Activated CD4-positive, alpha-beta T cell treated with anti-CD3 and anti-CD28 coated beads for 4 hours (primary cell): ENCODE measurements at regions not wholly inside any gene's neighbourhood (a gene's known extent, or its start where the extent isn't known, plus 50 kb on each side); places are given as distances from the start of the nearest gene placed in this dataset.

Experiments
- DNase-seq, 2 donors: peaks; one replicate each; pipeline ENCODE4 v3.0.0-alpha.2; 2020

DNA sequence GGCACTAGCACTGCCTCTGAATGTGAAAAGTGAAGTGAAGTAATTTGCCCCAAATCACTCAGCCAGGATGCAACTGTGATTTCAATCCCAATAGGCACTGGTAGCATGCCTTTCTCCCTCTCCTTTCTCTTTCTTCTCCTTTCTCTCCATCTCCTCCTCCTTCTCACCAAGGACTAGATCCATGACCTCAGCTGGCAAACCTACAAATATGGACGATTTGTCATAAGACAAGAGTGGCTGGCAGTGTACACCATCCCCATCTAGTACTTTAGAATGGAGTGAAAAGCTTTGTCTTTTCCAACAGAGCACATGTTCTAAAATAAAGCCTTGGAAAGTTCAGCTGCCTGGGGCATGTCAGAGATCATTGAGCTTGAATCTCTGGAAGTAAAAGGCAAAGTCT lies 574.7 kb upstream of the CLINT1 start:
- no peak for DNase-seq

DNA sequence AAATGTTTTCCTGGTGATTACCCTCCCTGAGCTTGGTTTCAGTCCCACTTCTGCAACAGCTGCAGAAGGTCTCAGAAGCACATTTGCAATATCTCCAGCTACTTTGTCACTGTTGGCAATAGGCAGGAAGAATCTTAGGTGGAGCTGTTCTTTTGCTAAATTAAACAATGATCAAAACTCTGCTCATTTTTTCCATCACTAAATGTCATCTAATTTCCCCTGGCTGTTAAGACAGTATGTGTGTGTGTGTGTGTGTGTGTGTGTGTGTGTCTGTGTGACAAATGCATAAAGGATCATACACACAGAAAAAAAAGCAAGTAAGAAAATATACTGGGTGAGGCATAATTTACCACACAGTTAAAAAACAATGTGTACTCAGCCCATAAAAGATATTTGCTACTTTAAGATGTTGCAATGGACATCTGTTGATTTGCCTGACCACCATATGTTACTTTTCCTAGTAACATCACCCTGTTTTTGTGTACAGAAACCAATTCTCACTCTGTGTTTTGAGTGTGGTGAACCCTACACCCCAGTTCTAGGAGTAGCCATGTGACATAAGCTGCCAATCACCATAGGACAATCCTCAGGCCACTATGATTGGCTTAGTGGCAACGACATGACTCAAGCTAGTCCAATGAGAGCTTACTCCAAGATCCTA lies 572.6 kb upstream of the CLINT1 start:
- DNase-seq: no peak

GRCh38 chr5:158430798-158431167 lies 571.8 kb upstream of the CLINT1 start:
- DNase-seq: no peak

GRCh38 chr5:158430166-158430797 lies 571.3 kb upstream of the CLINT1 start:
- no peak for DNase-seq

GRCh38 chr5:158429564-158429963 lies 570.6 kb upstream of the CLINT1 start:
- DNase-seq: no peak

- no peak for DNase-seq
Measured at GRCh38 chr5:158423623-158424200, 564.8 kb upstream of the CLINT1 start.

GRCh38 chr5:158422653-158423515 lies 563.9 kb upstream of the CLINT1 start:
- no peak for DNase-seq

- DNase-seq: no peak
Measured at GRCh38 chr5:158421319-158421718, 562.4 kb upstream of the CLINT1 start.

- DNase-seq: no peak
Measured at GRCh38 chr5:158419186-158419585, 560.2 kb upstream of the CLINT1 start.

DNA sequence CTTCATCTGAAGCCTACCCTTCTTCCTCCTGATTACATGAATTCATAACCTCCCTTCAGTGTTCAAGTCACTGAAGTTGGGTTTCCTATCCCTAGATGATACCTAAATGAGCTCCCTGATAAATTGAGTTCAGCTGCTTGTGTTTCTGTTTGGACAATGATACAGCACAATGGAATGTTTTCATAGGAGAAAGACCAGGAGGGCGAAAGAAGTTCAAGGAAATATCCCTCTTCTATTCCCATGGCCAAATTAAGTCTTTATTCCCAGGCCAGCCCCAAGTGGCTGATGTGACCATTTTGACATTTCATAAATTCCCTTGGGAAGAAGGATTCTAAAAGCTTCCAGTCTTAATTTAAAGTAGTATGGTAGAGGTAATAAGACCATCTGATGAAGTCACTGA lies 555.8 kb upstream of the CLINT1 start:
- DNase-seq: no peak

DNA sequence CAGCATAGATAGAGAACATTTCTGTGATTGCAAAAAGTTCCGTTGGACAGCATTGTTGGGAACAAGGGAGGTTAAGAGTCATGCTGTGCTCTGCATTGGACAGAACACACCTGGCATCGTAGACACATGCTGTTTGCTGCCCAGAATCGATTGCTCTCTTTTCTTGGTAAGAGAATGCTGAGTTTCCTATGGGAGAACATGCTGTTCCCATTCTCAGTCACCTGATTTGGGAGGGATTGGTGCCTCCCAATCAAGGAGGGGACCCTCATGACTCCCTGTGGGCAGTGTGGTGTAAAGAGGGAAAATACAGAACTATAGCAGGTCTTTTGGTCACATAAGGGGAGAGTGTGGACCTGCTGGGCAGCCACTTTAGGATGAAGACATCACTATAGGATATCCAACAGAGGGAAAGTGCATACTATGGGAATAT lies 555.4 kb upstream of the CLINT1 start:
- no peak for DNase-seq

DNA sequence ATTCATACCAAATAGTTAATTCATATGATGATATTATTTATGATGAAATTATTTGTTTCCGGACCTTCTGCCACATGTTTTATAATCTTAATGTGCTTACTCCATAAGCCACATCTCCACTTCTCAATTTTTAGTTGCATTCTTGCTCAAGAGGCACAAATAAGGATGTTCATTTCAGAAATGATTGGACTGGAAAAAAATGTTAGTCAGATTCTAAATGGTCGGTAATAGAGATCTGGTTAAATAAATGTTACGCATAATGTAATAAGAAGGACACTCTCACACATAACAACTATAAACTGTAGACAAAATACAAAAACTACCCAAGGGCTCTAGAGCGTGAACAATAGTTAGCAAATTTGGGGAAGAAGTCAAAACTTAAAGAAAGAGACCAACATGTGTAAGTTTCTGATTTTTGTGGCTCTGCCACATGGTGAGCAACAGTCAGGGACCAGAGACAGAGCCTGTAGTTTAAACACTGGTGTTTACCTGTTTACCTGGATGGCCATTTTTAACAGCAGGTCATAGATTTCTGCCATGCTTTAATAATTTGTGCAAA lies 554.3 kb upstream of the CLINT1 start:
- DNase-seq: no peak

DNA sequence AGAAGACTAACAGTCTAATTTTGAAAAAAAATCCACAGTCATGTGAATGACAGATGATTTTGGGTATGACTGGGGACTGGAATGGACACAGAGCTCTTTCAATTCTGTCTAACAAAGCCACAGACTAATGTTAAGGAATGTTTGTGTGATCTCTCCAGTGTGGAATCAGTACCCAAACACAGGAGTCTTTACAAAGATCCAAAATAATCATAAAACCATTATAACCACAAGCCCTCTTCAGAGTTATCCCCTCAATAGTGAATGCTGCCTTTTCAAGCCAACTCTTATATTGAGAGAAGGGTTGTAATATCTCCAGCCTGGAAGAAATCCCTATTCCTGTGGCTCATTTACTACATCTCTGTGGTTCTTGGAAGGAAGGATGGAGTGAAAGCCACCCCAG lies 552.0 kb upstream of the CLINT1 start:
- DNase-seq: no peak

GRCh38 chr5:158409507-158409906 lies 550.6 kb upstream of the CLINT1 start:
- DNase-seq: no peak

DNA sequence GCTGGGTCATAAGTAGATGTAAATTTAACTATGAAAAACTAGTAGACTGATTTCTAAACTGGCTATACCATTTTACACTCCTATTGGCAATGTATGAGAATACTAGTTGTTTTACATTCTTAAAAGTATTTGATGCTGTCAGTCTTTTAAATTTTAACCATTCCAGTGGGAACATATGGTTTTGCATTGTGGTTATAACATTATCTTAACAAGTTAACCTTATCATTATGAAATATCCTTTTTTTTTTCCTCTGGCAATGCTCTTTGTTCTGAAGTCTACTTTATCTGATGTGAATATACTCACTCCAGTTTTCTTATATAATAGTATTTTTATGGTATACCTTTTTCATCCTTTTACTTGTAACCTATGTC lies 548.9 kb upstream of the CLINT1 start:
- DNase-seq: no peak

DNA sequence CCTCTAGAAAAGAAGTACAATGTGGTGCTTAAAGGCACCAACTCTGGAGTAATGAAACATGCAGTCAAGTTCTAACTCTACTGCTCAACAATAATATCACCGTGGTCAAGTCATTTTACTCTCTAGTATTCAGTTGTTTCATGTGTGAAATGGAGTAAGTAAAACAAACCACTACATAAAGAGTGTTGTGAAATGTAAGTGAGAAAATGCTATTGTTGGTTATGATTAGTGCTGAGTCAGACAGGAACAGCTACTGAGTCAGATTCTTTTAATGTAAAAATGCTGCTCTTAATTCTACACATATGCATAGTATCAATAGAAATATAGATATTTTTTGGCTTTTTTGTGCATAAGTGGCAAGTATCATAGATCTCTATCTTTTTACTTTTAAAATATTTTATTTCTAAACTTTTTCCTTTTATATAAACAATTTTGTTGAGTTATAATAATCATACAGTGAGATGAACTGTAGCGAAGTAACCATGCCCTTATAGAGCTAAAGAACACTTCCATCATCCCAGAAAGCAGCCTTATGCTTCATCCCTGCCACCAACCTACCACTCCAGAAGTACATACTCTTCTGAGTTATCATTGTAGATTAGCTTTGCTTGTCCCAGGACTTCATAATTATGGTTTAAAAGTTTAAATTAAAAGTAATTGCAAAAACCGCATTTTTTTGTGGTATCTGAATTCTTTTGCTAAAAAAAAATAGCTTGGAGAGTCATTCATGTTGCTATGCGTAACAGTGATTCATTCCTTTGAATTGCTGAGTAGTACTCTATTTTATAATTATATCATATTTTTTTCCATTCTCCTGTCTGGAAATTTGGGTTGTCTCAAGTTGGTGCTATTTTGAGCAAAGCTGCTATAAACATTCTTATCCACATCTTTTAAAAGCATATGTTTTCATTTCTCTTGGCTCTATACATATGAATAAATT lies 548.2 kb upstream of the CLINT1 start:
- no peak for DNase-seq

GRCh38 chr5:158398360-158399201 lies 539.6 kb upstream of the CLINT1 start:
- no peak for DNase-seq

- DNase-seq: no peak
Measured at GRCh38 chr5:158397278-158397677, 538.3 kb upstream of the CLINT1 start.

- DNase-seq: no peak
Measured at GRCh38 chr5:158394102-158394501, 535.2 kb upstream of the CLINT1 start.

DNA sequence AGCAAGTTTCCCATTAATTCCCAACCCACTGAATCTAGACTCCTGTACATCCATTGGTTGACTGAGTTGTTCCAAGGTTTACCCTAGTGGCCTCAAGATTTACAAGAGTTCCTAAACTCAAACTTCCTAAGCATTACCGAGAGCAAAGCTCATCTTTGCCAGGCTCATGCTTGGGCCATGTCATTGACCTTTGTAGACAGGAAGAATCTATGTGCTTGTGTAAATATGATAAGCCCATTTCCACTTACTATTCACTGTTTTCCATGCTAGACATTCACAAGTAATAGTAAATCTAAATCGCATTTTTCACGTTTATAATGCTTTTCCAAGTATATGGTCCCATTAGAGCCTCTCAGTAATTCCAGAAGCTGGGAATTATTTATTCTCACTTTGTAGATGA lies 534.5 kb upstream of the CLINT1 start:
- DNase-seq: no peak

GRCh38 chr5:158392753-158393152 lies 533.8 kb upstream of the CLINT1 start:
- DNase-seq: no peak
